HG03039 (cell line): ENCODE measurements at regions not wholly inside any gene's neighbourhood (a gene's known extent, or its start where the extent isn't known, plus 50 kb on each side); places are given as distances from the start of the nearest gene placed in this dataset.

Experiments used
- ATAC-seq: cut with Tn5 transposase; IDR thresholded peaks from one replicate; pipeline ENCODE4 v1.9.1; 2021; ENCODE audit warnings: mild to moderate bottlenecking, moderate library complexity; ENCODE audit not compliant: unreplicated experiment

DNA sequence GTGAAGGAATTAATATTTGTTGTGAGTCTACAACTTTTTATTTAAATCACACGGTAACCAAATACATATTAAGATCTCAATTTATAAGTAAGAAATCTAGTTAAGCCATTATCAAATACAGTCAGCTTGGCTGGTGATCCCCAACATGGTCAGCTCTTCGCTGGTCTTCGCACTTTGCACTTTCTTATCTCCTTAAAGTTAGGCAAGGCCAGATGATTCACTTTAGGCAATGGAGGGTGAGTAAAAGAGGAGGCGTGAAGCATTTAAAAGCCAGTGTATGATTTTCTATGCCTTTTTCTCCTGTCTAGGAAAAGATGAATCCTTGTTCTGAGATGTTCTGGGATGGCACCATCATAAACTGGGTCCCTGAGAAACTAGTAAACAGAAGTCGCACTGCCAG, 793.7 kb upstream of the ARGLU1 start:
- no peak for ATAC-seq

GRCh38 chr13:107360010-107360409, 792.1 kb upstream of the ARGLU1 start:
- ATAC-seq: no peak

DNA sequence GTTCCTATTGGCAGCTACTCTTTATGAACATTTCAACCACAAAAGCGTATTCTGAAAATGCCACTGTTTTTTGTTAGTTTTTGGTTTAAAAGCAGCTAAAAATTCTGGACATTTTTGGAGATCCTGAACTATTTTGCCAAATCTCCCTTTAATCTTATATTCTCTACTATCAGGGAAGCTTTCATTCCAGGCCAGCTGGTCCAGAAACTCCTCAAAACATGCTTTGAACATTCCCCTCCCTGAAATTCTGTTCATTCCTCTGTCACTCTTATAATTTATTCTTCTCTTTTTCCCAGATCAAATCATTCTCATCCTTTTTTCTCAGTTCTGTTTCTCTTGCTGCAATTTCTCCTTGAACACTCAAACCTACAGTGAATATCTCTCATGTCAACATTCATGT, 790.9 kb upstream of the ARGLU1 start:
- no peak for ATAC-seq

DNA sequence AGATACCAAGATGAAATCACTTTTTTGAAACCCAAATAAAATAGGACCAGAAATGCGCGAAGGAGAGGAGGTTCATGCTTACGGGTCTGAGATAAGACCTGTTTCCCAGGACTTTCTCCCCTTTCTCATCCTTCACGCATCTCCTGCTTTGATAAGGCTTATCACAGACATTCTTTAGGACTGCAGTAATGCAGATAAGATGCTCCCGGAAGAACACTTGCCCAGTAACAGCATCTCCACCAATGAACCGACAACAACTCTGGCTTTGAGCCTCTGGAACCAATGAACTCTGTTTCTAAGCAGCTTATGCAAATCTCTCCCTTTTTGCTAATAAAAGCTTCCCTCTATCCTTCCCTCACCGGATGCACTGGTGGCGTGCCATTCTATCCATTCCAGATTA, 783.4 kb upstream of the ARGLU1 start:
- no peak for ATAC-seq

DNA sequence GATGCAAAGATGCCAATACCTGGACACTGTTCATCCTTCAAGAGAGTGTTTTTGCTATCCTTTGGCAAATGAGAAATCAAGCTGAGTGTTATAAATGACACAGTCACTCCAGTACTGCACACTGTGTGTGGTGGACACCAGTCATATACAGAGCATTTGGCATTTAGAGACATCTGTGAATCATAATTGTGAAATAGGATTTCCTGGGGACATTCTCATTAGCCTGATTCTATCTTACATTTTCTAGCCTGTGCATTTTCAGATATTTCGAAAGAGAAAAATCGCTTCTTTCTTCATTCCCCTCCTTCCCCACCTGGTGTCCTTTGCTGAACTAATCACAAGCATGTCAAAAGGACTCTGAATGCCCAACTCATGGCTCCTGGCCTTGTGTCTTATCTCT, 781.0 kb upstream of the ARGLU1 start:
- ATAC-seq: no peak

- ATAC-seq: no peak
These were observed 780.5 kb upstream of the ARGLU1 start for GRCh38 chr13:107348471-107348870.

DNA sequence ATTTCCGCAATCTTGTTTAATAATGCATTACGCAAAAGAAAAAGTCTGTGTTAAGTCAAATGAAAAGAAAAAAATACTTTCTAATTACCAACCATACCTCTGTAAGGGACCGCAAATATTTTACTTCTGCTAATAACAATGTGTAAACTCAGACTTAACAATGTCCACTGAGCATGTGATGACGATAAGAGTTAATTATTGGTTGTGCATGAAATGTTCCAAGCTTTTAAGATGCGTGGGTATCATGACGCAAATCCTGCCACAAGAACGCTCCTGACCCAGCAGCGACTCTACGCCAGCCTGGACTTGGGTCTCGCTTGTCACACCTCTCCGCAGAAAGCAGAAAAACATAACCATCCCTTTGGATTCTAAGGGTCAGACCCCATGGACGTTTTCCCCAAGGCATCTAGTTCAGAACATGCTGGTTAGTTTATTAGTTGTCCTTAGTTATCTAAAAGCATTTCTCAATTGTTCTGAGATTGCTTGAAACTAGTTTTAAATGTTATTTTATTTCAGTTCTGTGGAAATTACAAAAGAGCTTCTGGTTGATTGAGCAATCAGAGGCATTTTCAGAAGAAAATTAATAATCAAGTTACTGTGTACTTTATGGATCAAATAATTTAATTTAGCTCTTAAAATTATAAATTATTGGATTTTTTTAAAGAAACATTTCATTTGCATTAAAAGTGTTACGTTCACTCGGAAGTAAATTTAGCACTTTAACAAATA, 779.9 kb upstream of the ARGLU1 start:
- ATAC-seq: no peak

DNA sequence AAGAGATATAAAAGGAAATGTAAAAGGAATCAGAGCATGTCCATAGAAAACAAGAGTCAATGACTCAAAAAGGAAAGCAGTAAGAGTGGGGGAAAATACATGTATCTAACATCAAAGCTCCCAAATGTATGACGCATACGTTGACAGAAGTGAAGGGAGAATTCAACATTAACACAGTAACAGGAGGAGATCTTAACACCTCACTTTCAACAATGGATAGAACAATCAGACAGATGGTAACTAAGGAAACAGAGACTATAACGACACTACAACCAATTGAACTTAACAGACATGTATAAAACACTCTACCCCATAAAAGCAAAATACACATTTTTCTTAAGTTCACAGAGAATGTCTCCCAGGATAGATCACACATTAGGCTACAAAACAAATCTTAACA, 774.8 kb upstream of the ARGLU1 start:
- no peak for ATAC-seq

GRCh38 chr13:107339209-107339608, 771.3 kb upstream of the ARGLU1 start:
- ATAC-seq: no peak

GRCh38 chr13:107332188-107332587, 764.3 kb upstream of the ARGLU1 start:
- no peak for ATAC-seq

GRCh38 chr13:107331359-107331758, 763.4 kb upstream of the ARGLU1 start:
- no peak for ATAC-seq

DNA sequence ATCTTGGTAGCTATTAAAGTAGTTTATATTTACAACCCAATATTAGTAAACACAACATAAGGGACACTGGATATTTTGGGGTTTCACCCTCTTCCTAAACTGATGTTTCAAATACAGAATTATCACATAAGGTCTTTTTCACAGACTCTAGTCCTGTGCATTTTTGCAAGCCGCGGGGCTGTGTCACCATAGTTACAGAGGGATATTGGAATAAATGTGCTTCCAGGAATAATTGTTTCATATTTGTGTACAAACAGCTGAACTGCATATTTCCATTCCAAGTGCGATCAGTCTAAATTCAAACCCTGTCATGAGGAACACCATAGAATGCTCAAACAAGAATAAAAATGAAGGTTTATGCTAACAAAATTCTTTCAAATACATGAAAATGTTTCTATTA, 762.5 kb upstream of the ARGLU1 start:
- ATAC-seq: no peak

GRCh38 chr13:107329991-107330390, 762.1 kb upstream of the ARGLU1 start:
- no peak for ATAC-seq

DNA sequence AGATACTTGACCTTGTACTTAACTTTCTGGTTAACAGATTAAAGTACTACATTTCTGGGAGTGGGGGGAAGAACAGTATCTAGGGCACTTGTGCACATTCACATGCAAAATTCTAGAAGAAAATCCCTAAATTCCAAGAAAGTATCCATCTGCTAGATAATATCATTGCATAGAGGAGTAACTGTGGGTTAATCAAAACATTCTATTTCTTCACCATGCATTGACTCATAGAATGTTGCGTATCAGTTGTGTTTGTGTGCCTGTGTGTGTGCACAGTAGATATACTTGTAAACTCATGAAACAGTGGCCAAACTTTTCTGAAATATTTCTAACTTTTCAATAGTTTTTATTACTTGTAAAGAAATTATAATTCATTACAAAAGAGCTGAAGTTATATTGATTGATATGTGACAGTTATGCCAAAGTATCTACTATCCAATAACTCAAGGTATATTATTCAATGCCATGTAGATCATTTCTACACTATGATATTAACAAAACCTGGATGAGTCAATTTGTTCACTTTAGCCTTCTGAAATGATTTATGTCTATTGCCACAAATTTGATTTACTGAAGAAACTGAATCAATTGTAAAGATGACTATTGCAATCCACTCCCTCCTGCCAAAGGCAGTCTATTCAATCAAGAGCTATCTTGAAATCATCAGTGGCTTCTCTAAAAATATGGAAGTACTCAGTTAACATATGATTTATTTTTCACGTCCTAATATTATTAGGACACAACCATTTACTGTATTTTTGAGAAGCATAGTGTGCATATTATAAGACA, 756.7 kb upstream of the ARGLU1 start:
- ATAC-seq: no peak

DNA sequence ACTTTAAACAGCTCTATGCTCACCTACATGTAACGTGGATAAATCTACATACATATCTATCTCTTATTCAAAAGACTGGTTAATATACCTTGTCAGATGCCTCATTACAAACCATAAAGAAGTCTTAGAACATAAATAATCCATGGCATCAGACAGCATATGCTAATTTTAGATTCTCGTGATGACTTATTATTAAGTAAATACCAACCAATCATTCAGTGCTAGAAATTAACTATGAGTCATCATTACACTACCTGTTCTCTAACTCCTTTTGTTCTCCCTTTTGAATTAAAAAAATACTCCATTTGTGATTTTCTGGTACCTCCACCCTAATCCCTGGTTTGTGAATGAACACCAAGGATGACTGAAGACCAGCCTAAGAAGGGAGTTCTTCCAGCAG, 754.3 kb upstream of the ARGLU1 start:
- ATAC-seq: no peak

- ATAC-seq: no peak
These were observed 737.2 kb upstream of the ARGLU1 start for GRCh38 chr13:107305178-107305577.

GRCh38 chr13:107301724-107302374, 733.9 kb upstream of the ARGLU1 start:
- ATAC-seq: no peak

DNA sequence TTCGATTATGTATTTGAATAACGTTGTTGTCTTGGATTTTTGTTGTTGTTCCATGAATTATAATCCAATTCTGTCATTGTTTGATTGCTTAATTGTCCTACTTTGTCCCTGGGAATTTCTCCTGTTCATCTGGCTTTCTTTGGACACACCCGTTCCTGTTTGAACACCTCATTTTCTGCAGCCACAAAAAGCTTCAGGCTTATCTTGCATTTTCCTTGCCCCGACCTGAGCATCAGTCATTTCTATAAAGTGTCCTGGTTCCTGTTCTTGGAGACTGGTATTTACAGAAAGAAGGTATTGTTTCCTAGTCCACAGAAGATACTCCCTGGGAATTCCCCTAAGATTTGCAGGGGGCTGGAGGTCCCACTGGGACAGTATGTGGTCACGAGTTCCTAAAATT, 731.8 kb upstream of the ARGLU1 start:
- ATAC-seq: no peak

DNA sequence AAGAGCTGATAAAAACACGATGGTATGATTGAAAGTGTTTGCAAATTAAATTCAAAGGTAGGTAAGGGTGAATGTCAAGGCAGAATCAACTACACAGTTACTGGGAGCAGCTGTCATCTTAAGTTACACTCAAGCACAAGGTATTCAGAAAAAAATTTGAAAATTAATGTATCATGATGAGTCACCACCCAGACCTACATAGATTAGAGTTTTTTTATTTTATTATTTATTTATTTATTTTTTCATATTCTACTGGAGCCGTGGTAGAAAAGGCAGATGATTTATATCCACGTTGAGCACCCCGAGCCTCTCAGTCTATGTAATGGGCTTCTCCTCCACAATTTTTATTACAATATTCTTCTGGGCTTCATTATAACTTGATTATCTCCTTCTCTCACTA, 728.9 kb upstream of the ARGLU1 start:
- no peak for ATAC-seq

DNA sequence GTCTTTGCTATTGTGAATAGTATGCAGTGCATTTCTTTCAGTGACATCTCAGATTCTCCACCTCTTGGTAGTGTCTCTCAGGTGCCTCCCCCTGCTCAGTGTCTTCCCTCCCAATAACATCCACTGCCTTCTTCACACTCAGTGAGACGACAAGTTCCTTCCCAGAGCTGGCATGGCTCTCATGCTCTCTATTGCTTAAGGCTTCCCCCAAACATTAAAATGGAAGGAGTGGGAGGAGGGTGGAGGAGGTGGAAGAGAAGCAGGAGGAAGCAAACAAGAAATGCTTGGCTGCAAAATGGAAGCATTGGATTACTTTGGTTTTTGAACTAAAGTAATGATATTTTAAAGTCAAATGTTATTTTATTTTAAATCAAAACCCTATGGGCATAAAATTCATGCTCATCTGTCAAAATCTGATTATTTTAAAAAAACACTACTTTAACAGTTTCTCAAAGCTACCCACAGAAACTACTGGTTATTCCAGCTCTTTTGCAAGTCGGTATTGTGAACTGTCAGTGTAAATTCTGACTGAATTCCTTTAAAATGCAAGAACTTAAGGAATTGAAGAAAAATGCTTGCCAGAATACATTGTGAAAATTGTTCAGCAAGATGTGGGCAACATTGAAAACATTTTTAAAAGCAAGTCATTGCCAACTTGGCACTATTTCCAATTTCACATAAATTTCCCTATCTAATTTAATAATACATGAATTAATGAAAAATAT, 727.6 kb upstream of the ARGLU1 start:
- no peak for ATAC-seq

GRCh38 chr13:107293924-107294323, 726.0 kb upstream of the ARGLU1 start:
- ATAC-seq: no peak
